ENCODE measurements at regions not wholly inside any gene's neighbourhood (a gene's known extent, or its start where the extent isn't known, plus 50 kb on each side); places are given as distances from the start of the nearest gene placed in this dataset.

GRCh38 chr2:4144731-4145130 lies 441.4 kb downstream of the DCDC2C start:
- CTCF ChIA-PET, result no interaction called here
- POLR2A ChIA-PET, result no interaction called here
- TF ChIP-seq CTCF (IDR thresholded peaks at IDR 0.05; ENCODE audit: insufficient read depth, low read length, missing control alignments), result no peak
- DNase-seq (ENCODE audit: low read depth, low spot score), result no peak
- no peak overlapping the region for H3K4me3 ChIP-seq (ENCODE audit: low read depth, low read length)

GRCh38 chr2:4151521-4151920 lies 448.1 kb downstream of the DCDC2C start:
- ChIA-PET CTCF (no interaction called here), POLR2A (no interaction called here)
- no peak for DNase-seq (ENCODE audit: low read depth, low spot score)
- H3K4me3 ChIP-seq (ENCODE audit: low read depth, low read length), result no peak overlapping the region
- no peak for TF ChIP-seq CTCF (IDR thresholded peaks at IDR 0.05; ENCODE audit: insufficient read depth, low read length, missing control alignments)

DNA sequence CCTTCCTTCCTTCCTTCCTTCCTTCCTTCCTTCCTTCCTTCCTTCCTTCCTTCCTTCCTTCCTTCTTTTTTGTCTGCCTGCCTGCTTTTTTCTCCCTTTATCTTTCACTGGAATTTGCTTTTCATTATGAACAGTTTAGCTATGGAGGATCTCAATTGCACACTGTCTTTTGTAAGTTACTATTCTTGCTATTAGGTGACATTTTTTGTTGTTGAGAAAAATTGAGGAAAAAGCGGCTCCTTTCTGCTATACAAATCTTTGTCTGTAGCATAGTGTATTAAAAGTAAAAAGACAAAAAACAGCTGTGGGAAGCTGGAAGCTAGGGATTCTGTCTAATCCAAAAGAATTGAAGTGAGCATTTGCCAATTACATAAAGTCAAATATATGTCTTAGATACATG lies 448.7 kb downstream of the DCDC2C start:
- TF ChIP-seq CTCF (IDR thresholded peaks at IDR 0.05; ENCODE audit: insufficient read depth, low read length, missing control alignments), result no peak
- no peak overlapping the region for H3K4me3 ChIP-seq (ENCODE audit: low read depth, low read length)
- POLR2A ChIA-PET, result no interaction called here
- CTCF ChIA-PET, result no interaction called here
- no peak for DNase-seq (ENCODE audit: low read depth, low spot score)

DNA sequence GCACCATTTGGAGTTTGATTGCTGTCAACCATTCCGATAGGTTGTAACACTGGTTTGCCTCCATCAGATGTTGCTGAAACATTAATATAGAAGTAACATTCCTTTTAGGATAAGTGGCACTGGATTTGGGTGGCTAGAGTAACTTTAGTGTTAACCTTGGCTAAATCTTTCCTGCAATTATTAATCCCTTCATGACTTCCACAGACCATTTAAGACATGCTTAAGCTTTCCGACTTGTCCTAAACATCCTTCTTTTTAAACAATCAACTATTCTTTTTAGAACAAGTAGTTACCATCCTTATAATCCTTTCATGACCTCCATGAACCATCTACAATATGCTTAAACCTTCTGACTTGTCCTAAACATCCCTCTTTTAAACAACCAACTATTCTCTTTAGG lies 465.5 kb downstream of the DCDC2C start:
- DNase-seq (ENCODE audit: low read depth, low spot score), result no peak
- no peak overlapping the region for H3K4me3 ChIP-seq (ENCODE audit: low read depth, low read length)
- TF ChIP-seq CTCF (IDR thresholded peaks at IDR 0.05; ENCODE audit: insufficient read depth, low read length, missing control alignments), result no peak
- POLR2A ChIA-PET, result no interaction called here
- CTCF ChIA-PET, result no interaction called here

- POLR2A ChIA-PET, result no interaction called here
- TF ChIP-seq CTCF (IDR thresholded peaks at IDR 0.05; ENCODE audit: insufficient read depth, low read length, missing control alignments), result no peak
- H3K4me3 ChIP-seq (ENCODE audit: low read depth, low read length), result no peak overlapping the region
- CTCF ChIA-PET, result no interaction called here
- no peak for DNase-seq (ENCODE audit: low read depth, low spot score)
Measured at GRCh38 chr2:4174796-4175195, 471.4 kb downstream of the DCDC2C start.

DNA sequence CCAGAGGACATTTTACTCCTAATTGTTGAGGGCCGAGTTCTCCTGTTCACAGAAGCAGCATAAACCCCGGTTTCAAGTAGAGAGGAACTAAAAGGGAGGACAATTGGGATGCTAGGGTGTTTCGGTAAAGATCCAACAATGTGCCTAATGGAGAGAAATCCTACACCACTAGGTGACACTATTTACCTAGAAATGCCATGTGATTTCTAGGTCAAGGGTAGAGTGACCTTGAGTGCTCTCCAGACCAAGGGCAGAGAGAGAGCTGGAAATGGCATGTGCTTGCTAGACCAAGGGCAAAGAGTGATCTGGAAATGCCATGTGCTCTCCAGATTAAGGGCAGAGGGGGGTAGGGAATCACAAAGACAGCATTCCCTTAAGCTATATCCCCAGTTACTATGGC lies 472.0 kb downstream of the DCDC2C start:
- DNase-seq (ENCODE audit: low read depth, low spot score), result no peak
- TF ChIP-seq CTCF (IDR thresholded peaks at IDR 0.05; ENCODE audit: insufficient read depth, low read length, missing control alignments), result no peak
- CTCF ChIA-PET, result no interaction called here
- H3K4me3 ChIP-seq (ENCODE audit: low read depth, low read length), result no peak overlapping the region
- POLR2A ChIA-PET, result no interaction called here

All from AG04449 (cell line).